ENCODE measurements at regions not wholly inside any gene's neighbourhood (a gene's known extent, or its start where the extent isn't known, plus 50 kb on each side); places are given as distances from the start of the nearest gene placed in this dataset.

- no peak for TF ChIP-seq BRCA1 (IDR thresholded peaks at IDR 0.05; ENCODE audit: low read depth, low read length)
- TF ChIP-seq BACH1 (IDR thresholded peaks at IDR 0.05; ENCODE audit: borderline replicate concordance) = no peak
- TF ChIP-seq SP1 (IDR thresholded peaks at IDR 0.05; ENCODE audit: low read depth, low read length) = no peak
- TF ChIP-seq CHD4 (IDR thresholded peaks at IDR 0.05) = no peak
- no peak for TF ChIP-seq EZH2 (IDR thresholded peaks at IDR 0.05; ENCODE audit: borderline replicate concordance, control insufficient read depth, low read depth, low read length)
- TF ChIP-seq ELK1 (IDR thresholded peaks at IDR 0.05; ENCODE audit: low read depth, low read length) = no peak
- no peak for TF ChIP-seq ZNF24 (IDR thresholded peaks at IDR 0.05)
- TF ChIP-seq NFXL1 (IDR thresholded peaks at IDR 0.05; ENCODE audit: borderline replicate concordance) = no peak
- no peak for TF ChIP-seq CTCF (IDR thresholded peaks at IDR 0.05 in 2 of 3, conservative IDR thresholded peaks at IDR 0.05 in 1 of 3; ENCODE audit: control insufficient read depth in 2 of 3, extremely low read depth in 1 of 3, insufficient read depth in 1 of 3, low read depth in 3 of 3, low read length in 3 of 3)
- no peak for TF ChIP-seq NRF1 (conservative IDR thresholded peaks at IDR 0.05; ENCODE audit: low read depth, low read length)
- no peak for TF ChIP-seq TBL1XR1 (IDR thresholded peaks at IDR 0.05; ENCODE audit: low read depth, low read length)
- TF ChIP-seq TARDBP (IDR thresholded peaks at IDR 0.05; ENCODE audit: borderline replicate concordance) = no peak
Observed at GRCh38 chr7:114777288-114777687, 144.6 kb upstream of the MDFIC start.

All from GM12878 (cell line).